ENCODE measurements at regions not wholly inside any gene's neighbourhood (a gene's known extent, or its start where the extent isn't known, plus 50 kb on each side); places are given as distances from the start of the nearest gene placed in this dataset.

GRCh38 chr6:5854899-5855298 is 151.8 kb downstream of the NRN1 start:
- H3K4me3 Mint-ChIP-seq (ENCODE audit: unreplicated experiment), result no peak overlapping the region
- peaks cover 1% of the 10 kb centered on the region for H3K27me3 Mint-ChIP-seq (ENCODE audit: unreplicated experiment)
- H3K4me1 Mint-ChIP-seq (ENCODE audit: unreplicated experiment), result peaks cover 6% of the 10 kb centered on the region
- no peak overlapping the region for H3K27ac Mint-ChIP-seq (ENCODE audit: unreplicated experiment)
- no peaks in the 10 kb centered on the region for H3K36me3 Mint-ChIP-seq (ENCODE audit: low read depth, unreplicated experiment)
- no peaks in the 10 kb centered on the region for H3K9me3 Mint-ChIP-seq (ENCODE audit: unreplicated experiment)
- TF ChIP-seq CTCF (IDR thresholded peaks at IDR 0.05; ENCODE audit: unreplicated experiment), result no peak
- no peak for DNase-seq (ENCODE audit: low spot score)

DNA sequence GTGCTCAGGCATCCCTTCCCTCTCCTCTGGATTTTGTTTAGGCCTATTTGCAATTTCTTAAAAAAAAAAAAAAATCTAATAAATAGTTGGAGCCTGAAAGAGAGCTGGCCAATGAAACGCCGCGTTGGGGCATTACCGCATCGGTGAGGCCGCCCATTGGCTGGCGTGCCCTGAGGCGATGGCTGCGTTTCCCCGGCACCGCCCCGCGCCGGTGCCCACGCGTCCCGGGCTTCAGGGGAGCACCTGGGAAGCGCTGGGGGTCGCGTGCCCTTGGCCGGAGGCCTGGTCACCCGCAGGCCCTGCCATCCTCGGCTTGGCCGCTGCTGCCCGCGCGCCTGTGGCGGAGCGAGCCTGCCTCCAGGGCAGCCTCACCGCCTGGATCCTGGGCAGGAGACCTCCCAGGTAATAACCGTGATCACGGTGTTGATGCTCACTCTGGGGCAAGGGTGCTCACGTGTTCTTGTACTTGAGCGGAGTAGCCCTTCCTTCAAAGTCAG is 155.4 kb downstream of the NRN1 start:
- Mint-ChIP-seq H3K27ac (ENCODE audit: unreplicated experiment) (no peak overlapping the region), H3K9me3 (ENCODE audit: unreplicated experiment) (no peaks in the 10 kb centered on the region), H3K27me3 (ENCODE audit: unreplicated experiment) (peaks cover 1% of the 10 kb centered on the region), H3K4me3 (ENCODE audit: unreplicated experiment) (peak overlapping the region; percentile 91), H3K36me3 (ENCODE audit: low read depth, unreplicated experiment) (no peaks in the 10 kb centered on the region), H3K4me1 (ENCODE audit: unreplicated experiment) (peaks cover 6% of the 10 kb centered on the region)
- no peak for TF ChIP-seq CTCF (IDR thresholded peaks at IDR 0.05; ENCODE audit: unreplicated experiment)
- peak; percentile 68 for DNase-seq (ENCODE audit: low spot score)

- no peak for TF ChIP-seq CTCF (IDR thresholded peaks at IDR 0.05; ENCODE audit: unreplicated experiment)
- Mint-ChIP-seq H3K9me3 (ENCODE audit: unreplicated experiment) (no peaks in the 10 kb centered on the region), H3K4me3 (ENCODE audit: unreplicated experiment) (peak overlapping the region; percentile 90), H3K27ac (ENCODE audit: unreplicated experiment) (no peak overlapping the region), H3K4me1 (ENCODE audit: unreplicated experiment) (peaks cover 6% of the 10 kb centered on the region), H3K27me3 (ENCODE audit: unreplicated experiment) (peaks cover 1% of the 10 kb centered on the region), H3K36me3 (ENCODE audit: low read depth, unreplicated experiment) (no peaks in the 10 kb centered on the region)
- DNase-seq (ENCODE audit: low spot score), result no peak
These were observed 155.9 kb downstream of the NRN1 start for GRCh38 chr6:5850848-5851255.

GRCh38 chr6:5846889-5847288 is 159.8 kb downstream of the NRN1 start:
- H3K36me3 Mint-ChIP-seq (ENCODE audit: low read depth, unreplicated experiment), result no peaks in the 10 kb centered on the region
- H3K9me3 Mint-ChIP-seq (ENCODE audit: unreplicated experiment), result no peaks in the 10 kb centered on the region
- H3K27ac Mint-ChIP-seq (ENCODE audit: unreplicated experiment), result no peak overlapping the region
- no peak overlapping the region for H3K4me3 Mint-ChIP-seq (ENCODE audit: unreplicated experiment)
- DNase-seq (ENCODE audit: low spot score), result no peak
- H3K4me1 Mint-ChIP-seq (ENCODE audit: unreplicated experiment), result peaks cover 6% of the 10 kb centered on the region
- TF ChIP-seq CTCF (IDR thresholded peaks at IDR 0.05; ENCODE audit: unreplicated experiment), result no peak
- peaks cover 5% of the 10 kb centered on the region for H3K27me3 Mint-ChIP-seq (ENCODE audit: unreplicated experiment)

- H3K36me3 Mint-ChIP-seq (ENCODE audit: low read depth, unreplicated experiment), result no peaks in the 10 kb centered on the region
- H3K27me3 Mint-ChIP-seq (ENCODE audit: unreplicated experiment), result peaks cover 5% of the 10 kb centered on the region
- H3K4me3 Mint-ChIP-seq (ENCODE audit: unreplicated experiment), result no peak overlapping the region
- H3K4me1 Mint-ChIP-seq (ENCODE audit: unreplicated experiment), result peaks cover 3% of the 10 kb centered on the region
- H3K9me3 Mint-ChIP-seq (ENCODE audit: unreplicated experiment), result no peaks in the 10 kb centered on the region
- no peak for DNase-seq (ENCODE audit: low spot score)
- H3K27ac Mint-ChIP-seq (ENCODE audit: unreplicated experiment), result no peak overlapping the region
- no peak for TF ChIP-seq CTCF (IDR thresholded peaks at IDR 0.05; ENCODE audit: unreplicated experiment)
These were observed 160.4 kb downstream of the NRN1 start for GRCh38 chr6:5846335-5846734.
